ENCODE measurements at regions not wholly inside any gene's neighbourhood (a gene's known extent, or its start where the extent isn't known, plus 50 kb on each side); places are given as distances from the start of the nearest gene placed in this dataset.

- TF ChIP-seq POLR2A (IDR thresholded peaks at IDR 0.05) (no peak), EP300 (IDR thresholded peaks at IDR 0.05; ENCODE audit: low read depth) (no peak), POLR2AphosphoS5 (IDR thresholded peaks at IDR 0.05) (no peak), CTCF (IDR thresholded peaks at IDR 0.05) (no peak)
- intact Hi-C loops (cut with DNase I; ENCODE audit: low total_unique reads) (no loop called here), in situ Hi-C loops (cut with MboI; ENCODE audit: low pct_ligation_motif_present in 1 of 4, low pct_unique_long_range_greater_than_20kb in 1 of 4, low sequenced_read_pairs in 3 of 4) (no loop called here)
- Histone ChIP-seq H3K36me3 (no peaks in the 10 kb centered on the region), H3K9me3 (no peaks in the 10 kb centered on the region), H3K27ac (no peak overlapping the region), H3K27me3 (no peaks in the 10 kb centered on the region), H3K4me3 (no peak overlapping the region), H3K4me1 (no peaks in the 10 kb centered on the region)
- WGBS, 2 donors (ENCODE audit: low coverage in 1 of 2): 70 to 79% methylated on average over 2 to 5 of the region's 5 CpGs
- no peak for DNase-seq
These were observed 790.7 kb upstream of the COBL start for GRCh38 chr7:52107355-52107754.

- no peaks in the 10 kb centered on the region for H3K27me3 ChIP-seq
- no peaks in the 10 kb centered on the region for H3K9me3 ChIP-seq
- no peaks in the 10 kb centered on the region for H3K4me1 ChIP-seq
- no peak overlapping the region for H3K4me3 ChIP-seq
- no peak overlapping the region for H3K27ac ChIP-seq
- in situ Hi-C loops (cut with MboI; ENCODE audit: low pct_ligation_motif_present in 1 of 4, low pct_unique_long_range_greater_than_20kb in 1 of 4, low sequenced_read_pairs in 3 of 4): loop anchor here in 1 of 4 donors (25.0 kb wide), 1 partner anchor 91 kb away; no protein-coding TSS in a partner anchor
- intact Hi-C loops (cut with DNase I; ENCODE audit: low total_unique reads): no loop called here
- H3K36me3 ChIP-seq: no peaks in the 10 kb centered on the region
- TF ChIP-seq POLR2A (IDR thresholded peaks at IDR 0.05) (no peak), EP300 (IDR thresholded peaks at IDR 0.05; ENCODE audit: low read depth) (no peak), CTCF (IDR thresholded peaks at IDR 0.05) (no peak), POLR2AphosphoS5 (IDR thresholded peaks at IDR 0.05) (no peak)
- 63 to 100% methylated on average over 1 of the region's 1 CpG for WGBS, 2 donors (ENCODE audit: low coverage in 1 of 2)
- DNase-seq: no peak
These were observed 779.3 kb upstream of the COBL start for GRCh38 chr7:52095861-52096260.

- Histone ChIP-seq H3K27me3 (no peaks in the 10 kb centered on the region), H3K4me1 (no peaks in the 10 kb centered on the region), H3K9me3 (no peaks in the 10 kb centered on the region), H3K4me3 (no peak overlapping the region), H3K27ac (no peak overlapping the region), H3K36me3 (no peaks in the 10 kb centered on the region)
- DNase-seq: no peak
- intact Hi-C loops (cut with DNase I; ENCODE audit: low total_unique reads): no loop called here
- TF ChIP-seq CTCF (IDR thresholded peaks at IDR 0.05) (no peak), POLR2AphosphoS5 (IDR thresholded peaks at IDR 0.05) (no peak), POLR2A (IDR thresholded peaks at IDR 0.05) (no peak), EP300 (IDR thresholded peaks at IDR 0.05; ENCODE audit: low read depth) (no peak)
- 58 to 72% methylated on average over 2 of the region's 2 CpGs for WGBS, 2 donors (ENCODE audit: low coverage in 1 of 2)
- in situ Hi-C loops (cut with MboI; ENCODE audit: low pct_ligation_motif_present in 1 of 4, low pct_unique_long_range_greater_than_20kb in 1 of 4, low sequenced_read_pairs in 3 of 4): loop anchor here in 1 of 4 donors (25.0 kb wide), 1 partner anchor 95 kb away; no protein-coding TSS in a partner anchor
These were observed 775.4 kb upstream of the COBL start for GRCh38 chr7:52091996-52092395.

- H3K4me1 ChIP-seq: no peaks in the 10 kb centered on the region
- no peaks in the 10 kb centered on the region for H3K27me3 ChIP-seq
- DNase-seq: no peak
- H3K36me3 ChIP-seq: no peaks in the 10 kb centered on the region
- no peak overlapping the region for H3K27ac ChIP-seq
- intact Hi-C loops (cut with DNase I; ENCODE audit: low total_unique reads): no loop called here
- 77 to 89% methylated on average over 6 of the region's 6 CpGs for WGBS, 2 donors (ENCODE audit: low coverage in 1 of 2)
- H3K9me3 ChIP-seq: no peaks in the 10 kb centered on the region
- TF ChIP-seq EP300 (IDR thresholded peaks at IDR 0.05; ENCODE audit: low read depth) (no peak), CTCF (IDR thresholded peaks at IDR 0.05) (no peak), POLR2A (IDR thresholded peaks at IDR 0.05) (no peak), POLR2AphosphoS5 (IDR thresholded peaks at IDR 0.05) (no peak)
- in situ Hi-C loops (cut with MboI; ENCODE audit: low pct_ligation_motif_present in 1 of 4, low pct_unique_long_range_greater_than_20kb in 1 of 4, low sequenced_read_pairs in 3 of 4): loop anchor here in 1 of 4 donors (25.0 kb wide), 1 partner anchor 96 kb away; no protein-coding TSS in a partner anchor
- H3K4me3 ChIP-seq: no peak overlapping the region
These were observed 774.5 kb upstream of the COBL start for GRCh38 chr7:52091101-52091500.
